NCI-H187 treated with DMSO at 0.1 percent for 48 hours (cell line): ENCODE measurements at regions not wholly inside any gene's neighbourhood (a gene's known extent, or its start where the extent isn't known, plus 50 kb on each side); places are given as distances from the start of the nearest gene placed in this dataset.

Source experiments
- DNase-seq: peaks from one replicate; lab custom pipeline; 2025; lab: John Stamatoyannopoulos, UW

- DNase-seq = no peak
Measured at GRCh38 chr4:100970414-100970813, 376.9 kb downstream of the PPP3CA start.

- DNase-seq = no peak
Measured at GRCh38 chr4:100969925-100970324, 377.4 kb downstream of the PPP3CA start.

GRCh38 chr4:100968046-100968445 is 379.3 kb downstream of the PPP3CA start:
- DNase-seq = no peak

GRCh38 chr4:100963627-100964026 is 383.7 kb downstream of the PPP3CA start:
- DNase-seq = no peak

GRCh38 chr4:100962698-100963097 is 384.6 kb downstream of the PPP3CA start:
- no peak for DNase-seq

- no peak for DNase-seq
Measured at GRCh38 chr4:100960232-100960631, 387.1 kb downstream of the PPP3CA start.

GRCh38 chr4:100954046-100954445 is 393.3 kb downstream of the PPP3CA start:
- DNase-seq = no peak

GRCh38 chr4:100953616-100954015 is 393.7 kb downstream of the PPP3CA start:
- no peak for DNase-seq

- DNase-seq = no peak
Measured at GRCh38 chr4:100952590-100952989, 394.7 kb downstream of the PPP3CA start.

GRCh38 chr4:100949350-100949935 is 397.9 kb downstream of the PPP3CA start:
- DNase-seq = no peak

GRCh38 chr4:100948911-100949310 is 398.4 kb downstream of the PPP3CA start:
- no peak for DNase-seq

GRCh38 chr4:100945789-100946188 is 401.5 kb downstream of the PPP3CA start:
- no peak for DNase-seq

- DNase-seq = no peak
Measured at GRCh38 chr4:100938698-100939097, 408.6 kb downstream of the PPP3CA start.

- no peak for DNase-seq
Measured at GRCh38 chr4:100936661-100937375, 410.5 kb downstream of the PPP3CA start.

- DNase-seq = no peak
Measured at GRCh38 chr4:100935090-100935489, 412.2 kb downstream of the PPP3CA start.

GRCh38 chr4:100933628-100934027 is 413.7 kb downstream of the PPP3CA start:
- no peak for DNase-seq

GRCh38 chr4:100929758-100930157 is 411.9 kb upstream of the EMCN start:
- no peak for DNase-seq

GRCh38 chr4:100929135-100929534 is 411.3 kb upstream of the EMCN start:
- DNase-seq = no peak

GRCh38 chr4:100926039-100926717 is 408.4 kb upstream of the EMCN start:
- no peak for DNase-seq

- DNase-seq = no peak
Measured at GRCh38 chr4:100913685-100914084, 395.9 kb upstream of the EMCN start.

GRCh38 chr4:100908540-100908939 is 390.7 kb upstream of the EMCN start:
- DNase-seq = no peak

GRCh38 chr4:100907465-100908454 is 389.9 kb upstream of the EMCN start:
- no peak for DNase-seq
